OCI-LY7 (cell line): ENCODE measurements at regions not wholly inside any gene's neighbourhood (a gene's known extent, or its start where the extent isn't known, plus 50 kb on each side); places are given as distances from the start of the nearest gene placed in this dataset.

Experiments
- CTCF ChIP-seq: fragments of 200-600 bp; sonication (generic); conservative IDR thresholded peaks from 2 replicates; pipeline ENCODE4 v1.5.1; 2014; ENCODE audit warnings: mild to moderate bottlenecking, antibody characterized with exemption, low read length, moderate library complexity, mixed read lengths
- EZH2phosphoT487 ChIP-seq: fragments of 200-600 bp; sonication (generic); IDR thresholded peaks from 2 replicates; pipeline ENCODE4 v1.6.1; 2018; ENCODE audit warnings: low read depth, borderline replicate concordance, mild to moderate bottlenecking, mixed run types, antibody characterized with exemption, low read length, moderate library complexity, mixed read lengths

DNA sequence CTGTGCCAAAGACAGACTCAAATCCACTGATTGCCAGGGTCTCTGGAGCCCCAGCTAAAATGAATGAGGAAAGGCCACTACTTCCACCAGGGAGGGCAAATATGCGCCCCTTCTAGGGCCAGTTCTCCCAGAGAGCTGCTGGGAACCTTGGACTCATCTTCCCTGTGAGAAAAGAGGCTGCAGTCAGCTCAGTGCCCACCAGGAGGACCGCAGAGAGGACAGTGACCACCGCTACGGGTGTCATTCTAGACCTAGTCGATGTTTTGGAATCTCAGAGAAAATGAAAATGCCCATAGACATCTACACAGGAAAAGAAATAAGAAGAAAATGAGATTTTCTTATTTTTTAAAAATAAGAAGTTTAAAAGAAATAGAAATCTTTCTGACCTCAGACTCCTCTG is 235.1 kb downstream of the UQCRFS1 start:
- TF ChIP-seq CTCF (no peak), EZH2phosphoT487 (no peak)
